ENCODE measurements at regions not wholly inside any gene's neighbourhood (a gene's known extent, or its start where the extent isn't known, plus 50 kb on each side); places are given as distances from the start of the nearest gene placed in this dataset.

DNA sequence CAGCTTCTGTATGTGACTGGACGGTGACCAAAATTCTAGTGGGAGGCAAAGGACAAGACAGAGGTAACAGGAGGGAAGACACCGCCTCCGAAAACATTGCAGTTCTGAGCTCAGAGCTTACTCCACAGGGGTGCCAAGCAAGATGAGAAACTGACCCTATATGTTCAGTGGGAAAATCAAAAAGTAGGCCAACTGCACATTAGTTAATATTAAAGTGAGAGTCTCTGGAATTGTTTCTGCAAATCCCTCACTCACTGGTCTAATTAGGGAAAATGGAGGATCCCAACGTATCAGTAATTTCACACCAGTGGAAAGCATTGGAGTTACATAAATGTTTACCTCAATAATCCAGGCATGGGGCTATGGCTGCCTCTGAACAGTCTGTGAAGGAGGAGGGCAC lies 313.3 kb upstream of the KCNH8 start:
- H2BK20ac ChIP-seq (ENCODE audit: low read depth, low read length, poor library complexity, severe bottlenecking) = no peak overlapping the region
- no peak overlapping the region for H2AFZ ChIP-seq (ENCODE audit: low read length)
- no peaks in the 10 kb centered on the region for H3K79me2 ChIP-seq (ENCODE audit: insufficient read depth, low read length)
- H3K23ac ChIP-seq (ENCODE audit: insufficient read length, low read depth, low read length) = no peak overlapping the region
- WGBS (ENCODE audit: extremely low coverage, insufficient read length, low lambda C conversion rate) = no CpG with 5 or more reads among the region's 4 CpGs
- H3K9me3 ChIP-seq (ENCODE audit: control insufficient read depth, low read depth, low read length) = no peaks in the 10 kb centered on the region
- no peak overlapping the region for H3K56ac ChIP-seq (ENCODE audit: insufficient read length, low read depth, low read length)
- H2BK120ac ChIP-seq (ENCODE audit: low read depth, low read length, poor library complexity, severe bottlenecking) = no peak overlapping the region
- no peak overlapping the region for H3K14ac ChIP-seq (ENCODE audit: insufficient read depth, low read length)
- no peak overlapping the region for H3K27ac ChIP-seq (ENCODE audit: insufficient read length, low read depth, low read length)
- H2BK15ac ChIP-seq (ENCODE audit: low read depth, low read length) = no peak overlapping the region
- no peaks in the 10 kb centered on the region for H3K23me2 ChIP-seq (ENCODE audit: insufficient read length, low read depth, low read length, poor library complexity, severe bottlenecking)
- H3T11ph ChIP-seq (ENCODE audit: low read length) = no peak overlapping the region
- TF ChIP-seq CTCF (conservative IDR thresholded peaks at IDR 0.05) = no peak
- H4K20me1 ChIP-seq (ENCODE audit: control insufficient read depth, insufficient read depth, insufficient read length) = no peaks in the 10 kb centered on the region
- no peak overlapping the region for H3K4me3 Mint-ChIP-seq
- no peaks in the 10 kb centered on the region for H3K27me3 Mint-ChIP-seq (ENCODE audit: low read depth)
- H2AK5ac ChIP-seq (ENCODE audit: insufficient read length, low read length) = no peak overlapping the region
- H3K4me2 ChIP-seq (ENCODE audit: insufficient read depth, insufficient read length, low read length) = no peak overlapping the region
- H3K9me3 Mint-ChIP-seq = no peaks in the 10 kb centered on the region
- H3K27ac Mint-ChIP-seq = no peak overlapping the region
- no peak overlapping the region for H4K91ac ChIP-seq (ENCODE audit: insufficient read length, low read depth, low read length)
- H3K79me1 ChIP-seq (ENCODE audit: insufficient read depth, low read depth, low read length, poor library complexity, severe bottlenecking) = no peaks in the 10 kb centered on the region
- no peak overlapping the region for H4K8ac ChIP-seq (replicated peaks; ENCODE audit: insufficient read length, low read depth, low read length)
- peaks cover 17 to 18% of the 10 kb centered on the region in 2 experiments for H3K4me1 Mint-ChIP-seq
- H3K27me3 ChIP-seq (ENCODE audit: insufficient read depth, low read length) = no peaks in the 10 kb centered on the region
- H3K4me1 ChIP-seq (ENCODE audit: insufficient read depth, low read length) = no peaks in the 10 kb centered on the region; the same call in 1 of the 2 replicates
- no peak overlapping the region for H3K18ac ChIP-seq (ENCODE audit: insufficient read length, low read depth, low read length)
- H4K5ac ChIP-seq (ENCODE audit: insufficient read length, low read depth, low read length) = no peak overlapping the region
- no peak for DNase-seq
- H2BK12ac ChIP-seq (ENCODE audit: insufficient read length, low read depth, low read length) = no peak overlapping the region
- H3K9ac ChIP-seq (ENCODE audit: extremely low read depth, insufficient read length, low read length) = no peak overlapping the region
- H2BK5ac ChIP-seq (ENCODE audit: insufficient read length, low read length) = no peak overlapping the region
- no peak overlapping the region for H3K4ac ChIP-seq (ENCODE audit: low read depth, low read length)
- no peaks in the 10 kb centered on the region for H3K36me3 Mint-ChIP-seq (ENCODE audit: insufficient read depth in 1 of 3, low read depth in 3 of 3)
